ENCODE measurements at regions not wholly inside any gene's neighbourhood (a gene's known extent, or its start where the extent isn't known, plus 50 kb on each side); places are given as distances from the start of the nearest gene placed in this dataset.
"Not testable (repeated sequence)": the region's sequence is repeated elsewhere in the genome, so short reads cannot be mapped to it uniquely, and the experiment has no call there.

DNA sequence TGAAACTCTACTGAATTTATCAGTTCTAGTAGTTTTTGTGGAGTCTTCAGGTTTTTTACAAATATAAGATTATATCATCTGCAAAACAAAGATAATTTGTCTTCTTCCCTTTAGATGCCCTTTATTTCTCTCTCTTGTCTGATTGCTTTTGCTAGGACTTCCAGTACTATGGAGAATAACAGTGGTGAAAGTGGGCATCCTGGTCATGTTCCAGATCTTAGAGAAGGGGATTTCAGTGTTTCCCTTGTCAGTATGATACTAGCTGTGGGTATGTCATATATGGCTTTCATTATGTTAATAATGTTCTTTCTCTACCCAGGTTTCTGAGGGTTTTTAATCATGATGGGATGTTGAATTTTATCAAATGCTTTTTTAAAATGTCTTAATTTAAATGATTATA is 158.1 kb upstream of the TPTE start:
- not testable (repeated sequence) for H3K27ac ChIP-seq (ENCODE audit: low read depth, low read length); H3K4me3 ChIP-seq (ENCODE audit: low read depth, low read length); H3K27me3 ChIP-seq (ENCODE audit: control insufficient read depth, insufficient read depth, low read length); DNase-seq (ENCODE audit: low read depth in 4 of 6, low spot score in 6 of 6); H3K9me3 ChIP-seq (ENCODE audit: control insufficient read depth, insufficient read depth, low read length); H3K4me1 ChIP-seq (ENCODE audit: control insufficient read depth, insufficient read depth, low read length); H3K36me3 ChIP-seq (ENCODE audit: control insufficient read depth, insufficient read depth, low read length)

DNA sequence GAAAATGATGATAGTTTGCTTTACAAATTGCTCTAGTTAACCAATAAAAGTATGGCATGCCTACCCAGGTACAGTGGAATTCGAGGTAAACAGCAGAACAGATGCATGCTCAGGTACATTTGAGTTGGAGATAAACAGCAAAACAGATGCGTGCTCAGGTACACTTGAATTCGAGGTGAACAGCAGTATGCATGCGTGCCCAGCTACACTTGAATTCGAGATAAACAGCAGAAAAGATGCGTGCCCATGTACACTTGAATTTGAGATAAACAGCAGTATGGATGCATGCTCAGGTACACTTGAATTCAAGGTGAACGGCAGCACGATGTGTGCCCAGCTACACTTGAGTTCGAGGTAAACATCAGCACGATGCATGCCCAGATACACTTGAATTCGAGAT is 155.2 kb upstream of the TPTE start:
- H3K4me1 ChIP-seq (ENCODE audit: control insufficient read depth, insufficient read depth, low read length); H3K9me3 ChIP-seq (ENCODE audit: control insufficient read depth, insufficient read depth, low read length); H3K4me3 ChIP-seq (ENCODE audit: low read depth, low read length); H3K27me3 ChIP-seq (ENCODE audit: control insufficient read depth, insufficient read depth, low read length); DNase-seq (ENCODE audit: low read depth in 4 of 6, low spot score in 6 of 6); H3K27ac ChIP-seq (ENCODE audit: low read depth, low read length); H3K36me3 ChIP-seq (ENCODE audit: control insufficient read depth, insufficient read depth, low read length): not testable (repeated sequence)
- 41% methylated on average over 4 of the region's 11 CpGs for WGBS (ENCODE audit: insufficient coverage)

DNA sequence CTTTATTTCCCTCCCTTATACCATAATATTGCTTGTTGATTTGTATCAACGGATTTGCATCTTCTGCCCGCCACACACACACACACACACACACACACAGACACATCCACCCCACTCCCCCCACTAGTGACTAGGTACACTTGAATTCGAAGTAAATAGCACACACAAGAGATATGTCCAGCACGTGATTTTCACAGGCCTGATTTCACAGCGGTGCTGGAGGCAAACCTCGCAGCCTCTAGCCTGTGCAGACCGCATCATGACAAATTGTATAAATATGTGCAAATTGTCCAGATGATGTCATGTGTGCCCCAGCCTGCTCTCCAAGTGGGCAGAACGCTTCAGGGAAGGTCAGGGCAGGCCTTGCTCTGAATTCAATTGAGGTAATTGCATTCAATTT is 153.8 kb upstream of the TPTE start:
- not testable (repeated sequence) for H3K27me3 ChIP-seq (ENCODE audit: control insufficient read depth, insufficient read depth, low read length); H3K9me3 ChIP-seq (ENCODE audit: control insufficient read depth, insufficient read depth, low read length); H3K36me3 ChIP-seq (ENCODE audit: control insufficient read depth, insufficient read depth, low read length); DNase-seq (ENCODE audit: low read depth in 4 of 6, low spot score in 6 of 6); H3K27ac ChIP-seq (ENCODE audit: low read depth, low read length); H3K4me3 ChIP-seq (ENCODE audit: low read depth, low read length); H3K4me1 ChIP-seq (ENCODE audit: control insufficient read depth, insufficient read depth, low read length)
- WGBS (ENCODE audit: insufficient coverage), result 43% methylated on average over 3 of the region's 8 CpGs

DNA sequence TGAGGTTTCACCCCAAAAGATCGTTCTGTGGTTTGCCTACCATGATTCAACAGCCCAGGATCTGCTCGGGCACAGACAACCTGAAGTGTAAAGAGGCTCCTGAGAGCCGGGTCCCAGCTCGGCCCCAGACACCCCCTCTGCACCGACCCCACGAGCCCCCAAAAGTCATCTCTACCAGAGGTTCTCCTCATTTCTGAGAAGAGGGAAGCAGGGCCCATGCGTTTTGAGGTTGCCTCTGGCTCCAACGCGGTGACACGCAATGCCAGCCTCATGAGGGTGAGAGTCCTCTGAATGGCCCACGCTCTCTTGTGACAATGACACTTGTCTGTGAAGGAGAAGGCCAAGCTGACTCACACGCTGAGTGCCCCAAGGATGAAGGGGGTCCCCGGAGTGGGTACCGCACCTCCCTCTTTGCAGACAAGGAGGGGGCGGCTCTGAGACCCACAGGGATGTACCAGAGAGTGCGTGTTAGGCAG is 153.0 kb upstream of the TPTE start:
- not testable (repeated sequence) for H3K4me3 ChIP-seq (ENCODE audit: low read depth, low read length); H3K27me3 ChIP-seq (ENCODE audit: control insufficient read depth, insufficient read depth, low read length)

DNA sequence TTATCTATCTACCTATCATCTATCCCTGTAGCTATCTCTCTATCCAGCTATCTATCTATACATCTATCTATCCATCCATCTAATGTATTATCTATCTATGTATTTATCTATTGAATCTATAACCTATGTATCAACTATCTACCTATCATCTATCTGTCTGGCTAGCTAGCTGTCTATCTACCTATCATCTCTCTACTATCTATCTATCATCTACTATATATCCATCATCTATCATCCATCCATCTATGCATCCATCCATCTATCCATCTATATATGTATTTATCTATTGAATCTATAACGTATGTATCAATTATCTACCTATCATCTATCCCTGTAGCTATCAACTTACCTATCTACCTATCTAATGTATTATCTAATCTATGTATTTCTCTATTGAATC is 152.1 kb upstream of the TPTE start:
- no CpG with 5 or more reads among the region's 1 CpG for WGBS (ENCODE audit: insufficient coverage)

More for the DNA sequence above, 153.0 kb upstream of the TPTE start:
- H3K4me1 ChIP-seq (ENCODE audit: control insufficient read depth, insufficient read depth, low read length); H3K27ac ChIP-seq (ENCODE audit: low read depth, low read length); H3K36me3 ChIP-seq (ENCODE audit: control insufficient read depth, insufficient read depth, low read length); DNase-seq (ENCODE audit: low read depth in 4 of 6, low spot score in 6 of 6); H3K9me3 ChIP-seq (ENCODE audit: control insufficient read depth, insufficient read depth, low read length): not testable (repeated sequence)
- WGBS (ENCODE audit: insufficient coverage), result 68% methylated on average over 13 of the region's 16 CpGs

DNA sequence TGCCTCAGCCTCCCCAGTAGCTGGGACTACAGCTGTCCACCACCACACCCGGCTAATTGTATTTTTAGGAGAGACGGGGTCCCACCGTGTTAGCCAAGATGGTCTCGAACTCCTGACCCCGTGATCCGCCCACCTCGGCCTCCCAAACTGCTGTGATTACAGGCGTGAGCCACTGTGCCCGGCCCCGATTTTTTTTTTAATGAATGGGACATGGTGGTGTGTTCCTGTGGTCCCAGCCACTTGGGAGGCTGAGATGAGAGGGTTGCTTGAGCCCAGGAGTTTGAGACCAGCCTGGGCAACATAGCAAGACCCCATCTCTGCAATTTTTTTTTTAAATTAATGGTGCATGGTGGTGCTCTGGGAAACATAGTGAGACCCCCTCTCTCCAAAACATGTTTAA is 143.6 kb upstream of the TPTE start:
- 70% methylated on average over 9 of the region's 10 CpGs for WGBS (ENCODE audit: insufficient coverage)
- H3K4me3 ChIP-seq (ENCODE audit: low read depth, low read length); H3K9me3 ChIP-seq (ENCODE audit: control insufficient read depth, insufficient read depth, low read length); DNase-seq (ENCODE audit: low read depth in 4 of 6, low spot score in 6 of 6); H3K4me1 ChIP-seq (ENCODE audit: control insufficient read depth, insufficient read depth, low read length); H3K27me3 ChIP-seq (ENCODE audit: control insufficient read depth, insufficient read depth, low read length); H3K27ac ChIP-seq (ENCODE audit: low read depth, low read length); H3K36me3 ChIP-seq (ENCODE audit: control insufficient read depth, insufficient read depth, low read length): not testable (repeated sequence)

More for the DNA sequence above, 152.1 kb upstream of the TPTE start:
- not testable (repeated sequence) for H3K9me3 ChIP-seq (ENCODE audit: control insufficient read depth, insufficient read depth, low read length); H3K27me3 ChIP-seq (ENCODE audit: control insufficient read depth, insufficient read depth, low read length); H3K4me3 ChIP-seq (ENCODE audit: low read depth, low read length); DNase-seq (ENCODE audit: low read depth in 4 of 6, low spot score in 6 of 6); H3K27ac ChIP-seq (ENCODE audit: low read depth, low read length); H3K4me1 ChIP-seq (ENCODE audit: control insufficient read depth, insufficient read depth, low read length); H3K36me3 ChIP-seq (ENCODE audit: control insufficient read depth, insufficient read depth, low read length)

DNA sequence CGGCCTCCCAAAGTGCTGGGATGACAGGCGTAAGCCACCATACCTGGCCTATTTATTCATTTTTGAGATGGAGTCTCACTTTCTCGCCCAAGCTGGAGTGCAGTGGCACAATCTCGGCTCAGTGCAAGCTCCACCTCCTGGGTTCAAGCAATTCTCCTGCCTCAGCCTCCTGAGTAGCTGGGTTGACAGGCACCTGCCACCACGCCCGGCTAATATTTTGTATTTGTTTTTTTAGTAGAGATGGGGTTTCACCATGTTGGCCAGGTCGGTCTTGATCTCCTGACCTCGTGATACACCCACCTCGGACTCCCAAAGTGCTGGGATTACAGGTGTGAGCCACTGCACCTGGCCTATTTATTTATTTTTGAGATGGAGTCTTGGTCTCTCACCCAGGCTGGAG is 141.6 kb upstream of the TPTE start:
- H3K4me3 ChIP-seq (ENCODE audit: low read depth, low read length); H3K36me3 ChIP-seq (ENCODE audit: control insufficient read depth, insufficient read depth, low read length); DNase-seq (ENCODE audit: low read depth in 4 of 6, low spot score in 6 of 6); H3K27me3 ChIP-seq (ENCODE audit: control insufficient read depth, insufficient read depth, low read length); H3K4me1 ChIP-seq (ENCODE audit: control insufficient read depth, insufficient read depth, low read length); H3K27ac ChIP-seq (ENCODE audit: low read depth, low read length): not testable (repeated sequence)
- H3K9me3 ChIP-seq (ENCODE audit: control insufficient read depth, insufficient read depth, low read length), result peaks cover 11% of the 10 kb centered on the region
- WGBS (ENCODE audit: insufficient coverage), result 67% methylated on average over 3 of the region's 9 CpGs

DNA sequence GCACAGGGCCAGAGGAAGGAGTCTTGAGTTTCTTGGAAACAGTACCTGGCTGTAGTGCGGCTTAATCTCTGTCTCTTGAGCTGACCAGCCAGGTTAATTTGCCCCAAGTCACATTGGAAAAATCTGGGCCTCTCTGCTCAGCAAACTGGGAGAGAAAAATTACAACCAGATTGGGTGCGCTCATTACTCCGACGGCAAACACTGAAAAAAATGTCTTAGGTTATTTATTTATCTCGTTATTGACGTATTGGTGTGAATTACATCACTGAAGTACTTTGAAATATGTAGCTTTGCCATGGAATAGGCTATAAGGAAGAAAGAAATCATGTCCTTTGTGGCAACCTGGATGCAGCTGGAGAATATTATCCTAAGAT is 139.7 kb upstream of the TPTE start:
- H3K4me3 ChIP-seq (ENCODE audit: low read depth, low read length); H3K27ac ChIP-seq (ENCODE audit: low read depth, low read length); H3K4me1 ChIP-seq (ENCODE audit: control insufficient read depth, insufficient read depth, low read length); H3K36me3 ChIP-seq (ENCODE audit: control insufficient read depth, insufficient read depth, low read length); H3K27me3 ChIP-seq (ENCODE audit: control insufficient read depth, insufficient read depth, low read length); DNase-seq (ENCODE audit: low read depth in 4 of 6, low spot score in 6 of 6): not testable (repeated sequence)
- peaks cover 13% of the 10 kb centered on the region for H3K9me3 ChIP-seq (ENCODE audit: control insufficient read depth, insufficient read depth, low read length)
- WGBS (ENCODE audit: insufficient coverage), result 71% methylated on average over 1 of the region's 6 CpGs

DNA sequence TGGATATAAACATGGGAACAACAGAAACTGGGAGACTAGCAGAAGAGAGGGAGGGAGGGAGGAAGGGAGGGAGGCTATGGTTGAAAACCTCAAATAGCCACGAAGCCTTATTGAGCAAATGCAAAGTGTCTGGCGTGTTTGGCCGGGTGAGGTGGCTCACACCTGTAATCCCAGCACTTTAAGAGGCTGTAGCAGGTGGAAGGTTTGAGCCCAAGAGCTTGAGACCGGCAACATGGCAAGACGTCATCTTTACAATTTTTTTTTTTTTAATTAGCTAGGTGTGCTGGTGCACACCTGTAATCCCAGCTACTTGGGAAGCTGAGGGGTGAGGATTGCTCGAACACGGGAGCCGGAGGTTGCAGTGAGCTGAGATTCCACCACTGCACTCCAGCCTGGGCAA is 139.2 kb upstream of the TPTE start:
- not testable (repeated sequence) for H3K36me3 ChIP-seq (ENCODE audit: control insufficient read depth, insufficient read depth, low read length); H3K27me3 ChIP-seq (ENCODE audit: control insufficient read depth, insufficient read depth, low read length); H3K27ac ChIP-seq (ENCODE audit: low read depth, low read length); H3K4me3 ChIP-seq (ENCODE audit: low read depth, low read length); H3K4me1 ChIP-seq (ENCODE audit: control insufficient read depth, insufficient read depth, low read length); DNase-seq (ENCODE audit: low read depth in 4 of 6, low spot score in 6 of 6)
- WGBS (ENCODE audit: insufficient coverage), result 66% methylated on average over 6 of the region's 8 CpGs
- peaks cover 13% of the 10 kb centered on the region for H3K9me3 ChIP-seq (ENCODE audit: control insufficient read depth, insufficient read depth, low read length)

DNA sequence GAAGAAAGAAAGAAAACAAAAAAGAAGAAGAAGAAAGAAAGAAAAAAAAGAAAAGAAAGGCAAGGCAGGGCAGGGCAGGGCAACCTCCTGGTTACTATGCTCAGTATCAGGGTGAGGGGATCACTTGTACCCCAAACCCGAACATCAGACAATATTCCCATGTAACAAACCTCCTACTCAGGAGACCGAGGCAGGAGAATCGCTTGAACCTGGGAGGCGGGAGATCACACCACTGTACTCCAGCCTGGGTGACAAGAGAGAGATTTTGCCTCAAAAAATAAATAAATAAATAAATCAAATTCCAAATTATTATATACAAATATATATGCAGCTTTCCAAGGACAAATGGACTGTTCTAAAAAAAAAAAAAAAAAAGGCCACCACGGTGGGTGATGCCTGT is 138.8 kb upstream of the TPTE start:
- peaks cover 13% of the 10 kb centered on the region for H3K9me3 ChIP-seq (ENCODE audit: control insufficient read depth, insufficient read depth, low read length)
- WGBS (ENCODE audit: insufficient coverage), result 33% methylated on average over 1 of the region's 5 CpGs
- DNase-seq (ENCODE audit: low read depth in 4 of 6, low spot score in 6 of 6); H3K4me3 ChIP-seq (ENCODE audit: low read depth, low read length); H3K27me3 ChIP-seq (ENCODE audit: control insufficient read depth, insufficient read depth, low read length); H3K27ac ChIP-seq (ENCODE audit: low read depth, low read length); H3K4me1 ChIP-seq (ENCODE audit: control insufficient read depth, insufficient read depth, low read length); H3K36me3 ChIP-seq (ENCODE audit: control insufficient read depth, insufficient read depth, low read length): not testable (repeated sequence)

DNA sequence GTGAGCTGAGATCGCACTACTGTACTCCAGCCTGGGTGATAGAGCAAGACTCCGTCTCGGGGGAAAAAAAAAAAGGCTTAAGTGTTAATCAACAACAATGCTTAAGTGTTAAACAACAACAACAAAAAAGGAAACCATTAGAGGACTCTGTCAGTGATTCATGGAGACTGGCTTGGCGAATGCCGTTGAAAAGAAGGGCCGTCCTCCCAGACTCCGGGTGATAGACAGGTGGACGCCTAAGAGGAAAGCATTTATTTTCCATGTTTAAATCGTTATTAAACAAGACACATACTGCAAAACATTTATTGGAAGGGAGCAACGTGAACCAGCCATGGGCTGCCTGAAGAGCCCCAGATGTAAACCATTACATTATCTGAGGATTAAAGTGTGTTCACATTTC is 137.8 kb upstream of the TPTE start:
- H3K36me3 ChIP-seq (ENCODE audit: control insufficient read depth, insufficient read depth, low read length); H3K4me3 ChIP-seq (ENCODE audit: low read depth, low read length); H3K4me1 ChIP-seq (ENCODE audit: control insufficient read depth, insufficient read depth, low read length); H3K27me3 ChIP-seq (ENCODE audit: control insufficient read depth, insufficient read depth, low read length); H3K27ac ChIP-seq (ENCODE audit: low read depth, low read length); DNase-seq (ENCODE audit: low read depth in 4 of 6, low spot score in 6 of 6): not testable (repeated sequence)
- 77% methylated on average over 6 of the region's 10 CpGs for WGBS (ENCODE audit: insufficient coverage)
- peaks cover 18% of the 10 kb centered on the region for H3K9me3 ChIP-seq (ENCODE audit: control insufficient read depth, insufficient read depth, low read length)
